A673 (cell line): ENCODE measurements at regions not wholly inside any gene's neighbourhood (a gene's known extent, or its start where the extent isn't known, plus 50 kb on each side); places are given as distances from the start of the nearest gene placed in this dataset.

Experiments
- CTCF ChIP-seq: fragments of 300-800, 200-600 bp; sonication (generic); conservative IDR thresholded peaks from 2 replicates; pipeline ENCODE4 v1.5.1; 2017; ENCODE audit warnings: low read depth, mild to moderate bottlenecking, antibody characterized with exemption, low read length, moderate library complexity, mixed read lengths
- EZH2 ChIP-seq: fragments of 200-600 bp; sonication (generic); IDR thresholded peaks from 2 replicates; pipeline ENCODE4 v1.6.1; 2017; ENCODE audit warnings: borderline replicate concordance, low read depth, mild to moderate bottlenecking, mixed read lengths, antibody characterized with exemption, low read length; ENCODE audit not compliant: poor library complexity, severe bottlenecking

DNA sequence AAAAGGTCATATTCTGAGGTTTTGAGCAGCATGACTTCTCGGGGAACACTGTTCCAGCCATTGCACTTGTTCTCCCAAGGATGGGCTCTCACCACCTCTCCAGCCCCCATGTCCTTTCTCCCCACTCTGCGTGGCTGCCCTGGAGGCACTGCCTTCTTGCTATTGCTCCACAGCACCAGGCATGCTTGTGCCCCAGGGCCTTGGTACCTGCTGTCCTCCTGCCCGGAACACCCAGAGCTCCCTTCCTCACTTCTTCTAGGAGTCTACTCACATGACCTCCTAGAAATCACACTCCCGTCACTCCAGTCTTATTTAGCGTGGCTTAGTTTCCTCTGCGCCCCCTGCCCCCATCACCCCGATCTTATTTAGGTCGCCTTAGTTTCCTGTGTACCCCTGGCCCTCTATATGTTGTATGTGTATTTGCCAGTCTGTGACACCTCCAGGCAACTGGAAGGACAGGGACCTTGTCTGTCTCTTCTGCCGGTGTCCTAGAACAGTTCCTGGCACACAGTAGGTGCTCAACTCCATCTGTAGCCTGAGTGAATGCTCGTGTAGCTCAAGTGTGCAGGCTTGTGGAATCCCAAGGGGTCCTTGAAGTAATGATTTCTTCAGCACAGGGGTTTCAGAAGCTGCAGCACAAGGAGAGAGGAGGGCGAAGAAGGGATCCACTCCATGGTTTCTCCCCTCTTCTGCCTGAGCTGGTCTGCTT, 208.6 kb upstream of the CIBAR2 start:
- TF ChIP-seq CTCF (no peak), EZH2 (no peak)
